GM18907 (cell line): ENCODE measurements at regions not wholly inside any gene's neighbourhood (a gene's known extent, or its start where the extent isn't known, plus 50 kb on each side); places are given as distances from the start of the nearest gene placed in this dataset.
"Not testable (repeated sequence)": the region's sequence is repeated elsewhere in the genome, so short reads cannot be mapped to it uniquely, and the experiment has no call there.

ENCODE experiments used
- ATAC-seq: cut with Tn5 transposase; IDR thresholded peaks from one replicate; pipeline ENCODE4 v1.9.1; 2021; ENCODE audit warnings: mild to moderate bottlenecking, moderate library complexity; ENCODE audit not compliant: unreplicated experiment

- ATAC-seq = no peak
These were observed 132.2 kb downstream of the GPX5 start for GRCh38 chr6:28657769-28658465.

DNA sequence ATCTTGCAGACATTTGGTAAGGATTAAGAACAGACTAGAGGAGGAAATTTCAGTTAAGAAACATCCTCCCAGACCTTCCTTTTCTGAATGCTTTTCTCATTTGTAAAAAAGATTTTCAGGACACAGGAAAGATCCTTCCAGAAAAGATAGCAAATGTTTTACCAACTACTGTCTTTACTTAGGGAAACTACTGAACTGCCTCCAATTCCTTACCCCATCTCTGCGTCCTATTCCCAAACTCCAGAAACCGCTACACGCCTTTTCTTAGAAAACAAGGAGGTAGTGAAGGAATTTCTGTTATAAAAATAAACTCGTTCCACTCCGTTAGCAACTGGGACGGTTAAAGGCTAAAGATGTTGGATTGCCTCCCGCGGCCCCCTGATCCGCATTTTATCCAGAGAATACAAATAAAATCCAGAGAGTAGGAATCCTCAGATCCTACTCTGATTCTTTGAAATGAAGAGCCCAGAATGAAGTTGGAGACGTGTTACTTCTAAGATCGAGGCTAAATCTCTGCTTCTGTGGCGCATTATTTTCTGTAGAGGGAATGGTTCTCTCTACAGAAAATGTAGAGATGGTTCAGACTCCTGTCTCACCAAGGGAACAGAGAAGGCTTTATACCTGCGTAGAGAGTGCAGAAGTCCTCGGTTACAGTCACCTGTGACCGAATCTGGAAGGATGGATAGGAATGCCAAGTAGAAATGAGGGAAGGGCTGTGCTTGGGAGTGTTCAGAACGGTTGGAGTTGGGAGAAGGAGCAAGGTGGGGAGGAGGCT lies 133.0 kb downstream of the GPX5 start:
- no peak for ATAC-seq

GRCh38 chr6:28659250-28659566 lies 133.5 kb downstream of the GPX5 start:
- ATAC-seq = no peak

DNA sequence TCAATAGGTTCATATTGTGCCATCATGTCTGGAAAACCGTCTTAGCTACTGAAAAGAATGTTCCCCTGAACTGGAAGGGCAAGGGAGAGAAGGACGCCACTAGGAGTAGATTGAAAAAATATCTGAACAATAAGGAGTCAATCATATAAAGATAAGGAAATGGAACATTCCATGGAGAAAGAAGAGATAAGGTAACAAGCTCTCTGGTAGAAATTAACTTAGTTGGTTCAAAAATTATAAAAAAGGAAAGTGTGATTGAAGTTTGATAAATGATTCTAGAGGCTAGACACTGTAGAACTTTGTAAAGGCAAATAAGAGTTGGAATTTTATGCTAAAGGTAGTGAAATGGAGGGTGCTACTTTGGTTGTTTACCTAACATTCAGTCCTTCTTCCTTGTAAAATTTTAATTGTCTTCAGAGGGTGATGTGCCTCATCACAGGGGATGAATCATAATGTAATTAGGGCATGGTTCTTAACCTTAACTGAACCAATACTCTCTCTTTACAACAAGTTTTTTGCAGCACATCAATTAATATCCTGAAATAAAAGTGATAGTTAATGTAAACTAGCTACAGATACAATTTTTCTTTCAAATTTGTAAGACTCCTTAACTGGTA lies 135.5 kb downstream of the GPX5 start:
- no peak for ATAC-seq

DNA sequence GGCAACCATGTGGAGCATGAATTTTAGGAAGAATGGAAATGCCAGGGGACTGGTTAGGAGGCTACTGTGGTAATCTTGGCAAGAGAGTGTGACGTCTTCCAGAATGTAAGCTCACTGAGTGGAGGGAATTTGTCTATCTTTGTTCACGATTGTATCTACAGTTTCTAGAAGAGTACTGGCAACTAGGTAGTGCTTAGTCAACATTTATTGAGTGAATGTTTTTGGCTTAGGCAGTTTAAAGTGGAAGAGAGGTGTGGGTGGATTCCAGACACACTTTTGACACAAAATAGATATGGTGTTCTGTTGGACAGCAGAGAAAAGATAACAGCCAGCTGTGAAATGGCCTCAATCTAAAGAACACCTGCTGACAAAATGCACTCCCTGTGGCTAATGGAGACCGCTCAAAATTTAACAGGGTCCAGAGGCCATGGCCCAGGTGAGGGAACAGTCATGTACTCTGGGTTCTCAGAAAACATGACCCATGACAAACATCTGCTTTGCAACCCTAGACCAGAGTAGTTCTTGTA lies 139.3 kb downstream of the GPX5 start:
- ATAC-seq = no peak

GRCh38 chr6:28673417-28673786 lies 147.7 kb downstream of the GPX5 start:
- no peak for ATAC-seq

GRCh38 chr6:28673787-28674671 lies 148.3 kb downstream of the GPX5 start:
- ATAC-seq = no peak

DNA sequence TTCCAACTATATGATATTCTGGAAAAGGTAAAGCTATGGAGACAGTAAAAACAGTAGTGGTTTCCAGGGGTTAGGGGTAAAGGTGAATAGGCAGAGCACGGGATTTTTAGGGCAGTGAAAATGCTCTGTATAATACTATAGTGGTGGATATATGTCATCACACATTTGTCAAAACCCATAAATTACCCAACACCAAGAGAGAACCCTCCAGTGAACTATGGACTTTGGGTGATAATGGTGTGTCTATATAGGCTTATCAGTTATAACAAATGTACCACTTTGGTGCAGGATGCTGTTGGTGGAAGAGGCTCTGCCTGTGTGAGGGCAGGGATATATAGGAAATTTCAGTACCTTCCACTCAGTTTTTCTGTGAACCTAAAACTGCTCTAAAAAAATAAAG lies 149.9 kb downstream of the GPX5 start:
- no peak for ATAC-seq

DNA sequence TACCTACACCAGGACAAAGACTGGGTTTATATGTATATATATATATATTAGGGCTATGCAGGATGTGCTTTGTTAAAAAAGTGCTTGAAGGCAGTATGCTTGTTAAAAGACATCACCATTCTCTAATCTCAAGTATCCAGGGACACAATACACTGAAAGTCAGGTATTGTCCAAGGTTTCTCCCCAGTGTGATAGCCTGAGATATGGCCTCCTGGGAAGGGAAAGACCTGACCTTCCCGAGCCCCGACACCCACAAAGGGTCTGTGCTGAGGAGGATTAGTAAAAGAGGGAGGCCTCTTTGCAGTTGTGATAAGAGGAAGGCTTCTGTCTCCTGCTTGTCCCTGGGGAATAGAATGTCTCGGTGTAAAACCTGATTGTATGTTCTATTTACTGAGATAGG lies 156.9 kb downstream of the GPX5 start:
- no peak for ATAC-seq

DNA sequence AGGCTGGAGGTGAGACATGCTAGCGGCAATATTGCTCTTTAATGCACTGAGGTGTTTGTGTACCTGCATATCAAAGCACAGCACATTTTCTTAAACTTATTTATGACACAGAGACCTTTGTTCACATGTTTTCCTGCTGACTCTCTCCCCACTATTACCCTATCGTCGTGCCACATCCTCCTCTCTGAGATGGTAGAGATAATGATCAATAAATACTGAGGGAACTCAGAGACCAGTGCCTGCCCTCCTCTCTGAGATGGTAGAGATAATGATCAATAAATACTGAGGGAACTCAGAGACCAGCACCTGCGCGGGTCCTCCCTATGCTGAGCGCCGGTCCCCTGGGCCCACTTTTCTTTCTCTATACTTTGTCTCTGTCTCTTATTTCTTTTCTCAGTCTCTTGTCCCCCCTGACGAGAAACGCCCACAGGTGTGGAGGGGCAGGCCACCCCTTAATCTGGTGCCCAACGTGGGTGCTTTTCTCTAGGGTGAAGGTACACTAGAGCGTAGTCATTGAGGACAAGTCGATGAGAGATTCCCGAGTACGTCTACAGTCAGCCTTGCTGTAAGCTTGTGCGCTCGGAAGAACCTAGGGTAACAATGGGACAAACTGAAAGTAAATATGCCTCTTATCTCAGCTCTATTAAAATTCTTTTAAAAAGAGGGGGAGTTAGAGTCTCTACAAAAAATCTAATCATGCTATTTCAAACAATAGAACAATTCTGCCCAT lies 157.4 kb downstream of the GPX5 start:
- not testable (repeated sequence) for ATAC-seq

DNA sequence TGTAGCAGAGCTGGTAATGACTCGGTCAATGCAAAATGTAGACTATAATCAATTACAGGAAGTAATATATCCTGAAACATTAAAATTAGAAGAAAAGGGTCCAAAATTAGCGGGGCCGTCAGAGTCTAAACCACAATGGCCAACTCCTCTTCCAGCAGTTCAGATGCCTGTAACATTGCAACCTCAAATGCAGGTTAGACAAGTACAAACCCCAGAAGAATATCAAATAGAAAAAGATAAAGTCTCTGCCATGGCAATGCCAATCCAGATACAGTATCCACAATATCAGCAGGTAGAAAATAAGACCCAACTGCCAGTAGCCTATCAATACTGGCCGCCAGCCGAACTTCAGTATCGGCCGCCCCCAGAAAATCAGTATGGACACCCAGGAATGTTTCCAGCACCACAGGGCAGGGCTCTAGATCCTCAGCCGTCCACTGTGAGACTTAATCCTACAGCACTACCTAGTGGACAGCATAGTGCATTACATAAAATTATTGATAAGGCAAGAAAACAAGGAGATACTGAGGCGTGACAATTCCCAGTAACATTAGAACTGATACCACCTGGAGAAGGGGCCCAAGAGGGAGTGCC lies 158.4 kb downstream of the GPX5 start:
- no peak for ATAC-seq

DNA sequence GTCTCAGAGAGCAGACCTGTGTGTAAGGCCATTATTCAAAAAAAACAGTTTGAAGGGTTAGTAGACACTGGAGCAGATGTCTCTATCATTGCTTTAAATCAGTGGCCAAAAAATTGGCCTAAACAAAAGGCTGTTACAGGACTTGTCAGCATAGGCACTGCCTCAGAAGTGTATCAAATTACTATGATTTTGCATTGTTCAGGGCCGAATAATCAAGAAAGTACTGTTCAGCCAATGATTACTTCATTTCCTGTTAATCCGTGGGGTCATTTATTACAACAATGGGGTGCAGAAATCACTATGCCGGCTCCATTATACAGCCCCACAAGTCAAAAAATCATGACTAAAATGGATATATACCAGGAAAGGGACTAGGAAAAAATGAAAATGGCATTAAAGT lies 160.3 kb downstream of the GPX5 start:
- not testable (repeated sequence) for ATAC-seq

GRCh38 chr6:28686446-28687027 lies 160.9 kb downstream of the GPX5 start:
- ATAC-seq = not testable (repeated sequence)

- not testable (repeated sequence) for ATAC-seq
These were observed 161.8 kb downstream of the GPX5 start for GRCh38 chr6:28687309-28687981.

GRCh38 chr6:28691991-28692390 lies 166.3 kb downstream of the GPX5 start:
- ATAC-seq = not testable (repeated sequence)

DNA sequence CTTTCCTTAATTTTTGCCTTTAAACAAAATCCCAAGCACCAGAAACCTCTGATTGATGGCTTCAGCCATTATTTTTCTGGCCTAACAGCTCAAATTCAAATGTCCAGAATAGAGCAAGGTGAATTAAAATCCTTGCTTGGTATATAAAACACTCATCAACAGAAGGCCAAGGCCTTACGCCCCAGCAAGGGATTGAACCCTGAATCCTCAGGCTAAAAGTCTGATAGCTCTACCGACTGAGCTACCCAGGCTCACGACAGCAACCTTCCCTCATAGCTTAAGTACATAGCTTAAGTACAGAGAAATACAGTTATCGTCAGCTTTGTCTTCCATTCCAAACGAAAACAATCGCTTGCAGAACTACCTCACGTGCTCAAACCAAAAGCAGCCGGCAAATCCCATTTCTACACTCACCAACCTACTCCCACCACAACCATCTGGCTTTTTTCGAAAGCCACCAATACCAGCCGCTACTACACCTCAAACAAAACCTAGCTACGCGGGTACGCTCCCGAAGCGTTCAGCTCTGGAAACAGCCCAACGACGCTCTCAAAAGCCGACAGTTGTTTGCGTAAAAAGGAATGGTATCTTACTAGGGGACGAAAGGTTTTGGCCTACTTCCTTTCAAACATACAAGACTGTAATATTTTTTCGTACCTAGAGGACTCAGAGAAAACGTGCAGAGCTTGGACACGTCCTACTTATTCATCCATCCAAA lies 167.5 kb downstream of the GPX5 start:
- no peak for ATAC-seq

- ATAC-seq = no peak
These were observed 168.2 kb downstream of the GPX5 start for GRCh38 chr6:28693751-28694443.

DNA sequence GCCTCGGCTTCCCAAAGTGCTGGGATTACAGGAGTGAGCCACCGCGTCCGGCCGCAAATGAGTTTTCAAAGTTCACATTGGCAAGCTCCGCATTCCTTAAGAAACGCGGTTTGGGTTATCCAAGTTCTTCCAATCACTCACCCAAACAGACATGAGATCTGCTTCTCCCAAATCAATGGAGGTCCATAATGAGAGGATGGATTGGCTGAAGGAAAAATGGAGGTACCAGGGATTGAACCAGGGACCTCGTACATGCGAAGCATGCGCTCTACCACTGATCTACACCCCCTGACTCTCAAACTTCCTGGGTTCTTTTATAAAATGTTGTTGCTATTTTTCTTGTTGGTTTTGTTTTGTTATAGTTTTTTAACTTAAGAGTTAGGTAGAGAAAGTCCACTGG lies 170.0 kb downstream of the GPX5 start:
- no peak for ATAC-seq
